ENCODE measurements at regions not wholly inside any gene's neighbourhood (a gene's known extent, or its start where the extent isn't known, plus 50 kb on each side); places are given as distances from the start of the nearest gene placed in this dataset.

- Histone ChIP-seq H3K79me1 (ENCODE audit: low read depth in 1 of 2, low read length in 2 of 2) (no peaks in the 10 kb centered on the region), H3K9me3 (ENCODE audit: control insufficient read depth, insufficient read depth, low read length) (no peaks in the 10 kb centered on the region), H3K4me1 (ENCODE audit: control insufficient read depth, insufficient read depth, low read length) (peaks cover 2% of the 10 kb centered on the region; the same call in 1 of the 2 replicates), H3K23ac (ENCODE audit: low read depth, low read length) (no peak overlapping the region), H2AK9ac (replicated peaks; ENCODE audit: low read depth, low read length, poor library complexity) (no peak overlapping the region), H3K36me3 (ENCODE audit: control insufficient read depth, insufficient read depth, low read length) (no peaks in the 10 kb centered on the region), H3K27ac (ENCODE audit: insufficient read depth, low read length) (no peak overlapping the region), H3K9ac (ENCODE audit: low read depth, low read length) (no peak overlapping the region), H4K5ac (ENCODE audit: low read depth, low read length) (no peak overlapping the region), H3K4ac (ENCODE audit: low read depth, low read length) (no peak overlapping the region), H2BK120ac (ENCODE audit: low read depth, low read length) (no peak overlapping the region), H3K18ac (ENCODE audit: low read depth, low read length) (no peak overlapping the region), H2BK5ac (ENCODE audit: low read depth, low read length, poor library complexity, severe bottlenecking) (no peak overlapping the region), H3K4me3 (ENCODE audit: insufficient read depth, low read depth, low read length) (no peak overlapping the region), H4K8ac (ENCODE audit: low read depth in 2 of 2, low read length in 2 of 2) (no peak overlapping the region), H2BK15ac (ENCODE audit: low read depth, low read length) (no peak overlapping the region), H3K56ac (ENCODE audit: extremely low read depth, insufficient read depth, low read length) (no peak overlapping the region), H3K9me1 (ENCODE audit: insufficient read depth, low read length) (peaks cover 7% of the 10 kb centered on the region; the same call in 1 of the 2 replicates), H2BK20ac (ENCODE audit: low read depth, low read length) (no peak overlapping the region), H4K20me1 (ENCODE audit: insufficient read depth, low read length) (no peaks in the 10 kb centered on the region), H3K14ac (replicated peaks; ENCODE audit: low read depth, low read length) (no peak overlapping the region), H2AFZ (replicated peaks; ENCODE audit: low read length, poor library complexity) (no peak overlapping the region), H3K4me2 (ENCODE audit: low read depth, low read length) (no peak overlapping the region), H2AK5ac (ENCODE audit: low read depth, low read length) (no peak overlapping the region), H4K91ac (ENCODE audit: insufficient read depth, low read depth, low read length) (no peak overlapping the region), H3K27me3 (ENCODE audit: control insufficient read depth, insufficient read depth, low read length) (no peaks in the 10 kb centered on the region)
- POLR2A ChIA-PET (ENCODE audit: unreplicated experiment) = no interaction called here
- in situ Hi-C loops (cut with MboI; ENCODE audit: low sequenced_read_pairs) = no loop called here
- WGBS, 2 experiments (ENCODE audit: extremely low coverage in 2 of 2, insufficient read length in 1 of 2) = no CpG with 5 or more reads among the region's 1 CpG
- dilution Hi-C loops (cut with HindIII; ENCODE audit: low sequenced_read_pairs, unreplicated experiment) = no loop called here
- ATAC-seq (ENCODE audit: low read depth) (peak; percentile 60), DNase-seq (peak; percentile 31)
- no TSS peak for BruUV-seq (replicated peaks)
- CTCF ChIA-PET = interaction anchor here (0.5 to 2.6 kb wide), 2 partner anchors 21 to 29 kb away, joined by 3 to 9 read pairs; no protein-coding TSS in a partner anchor
- intact Hi-C loops (cut with micrococcal nuclease) = no loop called here
- TF ChIP-seq CHD1 (IDR thresholded peaks at IDR 0.05; ENCODE audit: low read depth, low read length) (no peak), RCOR1 (IDR thresholded peaks at IDR 0.05; ENCODE audit: insufficient replicate concordance, low read length) (no peak), CEBPB (IDR thresholded peaks at IDR 0.05; ENCODE audit: low read depth, low read length) (no peak), MAFK (IDR thresholded peaks at IDR 0.05; ENCODE audit: low read depth, low read length) (no peak), MAZ (IDR thresholded peaks at IDR 0.05; ENCODE audit: borderline replicate concordance, low read depth, low read length) (no peak), CTCF (conservative IDR thresholded peaks at IDR 0.05; ENCODE audit: low read depth, low read length) (no peak), MXI1 (IDR thresholded peaks at IDR 0.05; ENCODE audit: borderline replicate concordance, low read depth, low read length) (no peak), RFX5 (IDR thresholded peaks at IDR 0.05; ENCODE audit: low read depth, low read length) (no peak), NFE2L2 (IDR thresholded peaks at IDR 0.05; ENCODE audit: low read depth, low read length) (no peak), SMC3 (IDR thresholded peaks at IDR 0.05; ENCODE audit: low read depth, low read length) (no peak), POLR2A (IDR thresholded peaks at IDR 0.05; ENCODE audit: low read depth, low read length) (no peak), ELK1 (IDR thresholded peaks at IDR 0.05; ENCODE audit: borderline replicate concordance, low read depth, low read length) (no peak), USF2 (IDR thresholded peaks at IDR 0.05; ENCODE audit: low read depth, low read length) (no peak)
Measured at GRCh38 chr6:3957321-3957720, 108.1 kb downstream of the FAM50B start.

Data from IMR-90 (cell line).